Activated CD8-positive, alpha-beta T cell treated with anti-CD3 and anti-CD28 coated beads for 36 hours (primary cell): ENCODE measurements at regions not wholly inside any gene's neighbourhood (a gene's known extent, or its start where the extent isn't known, plus 50 kb on each side); places are given as distances from the start of the nearest gene placed in this dataset.

Source experiments
- ATAC-seq: fragments of 200-7000 bp; cut with Tn5 transposase; one replicate; pipeline ENCODE4 v1.10.0; 2021; ENCODE audit warnings: mild to moderate bottlenecking, moderate library complexity
- CTCF ChIA-PET: fragments of 350-600 bp; sonication (Branson Sonifier 250); formaldehyde crosslinking; loops from one replicate; lab custom pipeline; 2021; ENCODE audit warnings: antibody characterized with exemption; lab: Charles Lee
- POLR2A ChIA-PET: fragments of 350-600 bp; sonication (Branson Sonifier 250); formaldehyde crosslinking; loops from one replicate; lab custom pipeline; 2021; ENCODE audit warnings: antibody characterized with exemption; lab: Charles Lee
- DNase-seq: peaks from one replicate; pipeline ENCODE4 v3.0.0-alpha.2; 2020
- H3K27ac Mint-ChIP-seq: one replicate; pipeline ENCODE4 v1.8.0; 2021; ENCODE audit warnings: mild to moderate bottlenecking, mixed read lengths
- H3K27me3 Mint-ChIP-seq: one replicate; pipeline ENCODE4 v1.8.0; 2021; ENCODE audit warnings: mixed read lengths
- H3K36me3 Mint-ChIP-seq: one replicate; pipeline ENCODE4 v1.8.0; 2021; ENCODE audit warnings: low read depth, mixed read lengths
- H3K4me1 Mint-ChIP-seq: one replicate; pipeline ENCODE4 v1.8.0; 2021; ENCODE audit warnings: low read depth, mixed read lengths
- H3K4me3 Mint-ChIP-seq: one replicate; pipeline ENCODE4 v1.8.0; 2021; ENCODE audit warnings: mild to moderate bottlenecking, moderate library complexity, mixed read lengths
- H3K9me3 Mint-ChIP-seq: one replicate; pipeline ENCODE4 v1.8.0; 2021; ENCODE audit warnings: mixed read lengths
- CTCF ChIP-seq: fragments of 200-600 bp; IDR thresholded peaks from one replicate; pipeline ENCODE4 v1.8.0; 2022; ENCODE audit warnings: antibody characterized with exemption, mild to moderate bottlenecking
- intact Hi-C: fragments of 100-400 bp; cut with micrococcal nuclease; formaldehyde crosslinking; loops from one replicate; pipeline ENCODE4 v1.10.0; 2022

- Mint-ChIP-seq H3K27me3 (no peaks in the 10 kb centered on the region), H3K36me3 (no peaks in the 10 kb centered on the region), H3K4me3 (no peak overlapping the region), H3K4me1 (no peaks in the 10 kb centered on the region), H3K9me3 (no peaks in the 10 kb centered on the region), H3K27ac (no peak overlapping the region)
- POLR2A ChIA-PET, result no interaction called here
- CTCF ChIA-PET, result no interaction called here
- TF ChIP-seq CTCF, result no peak
- intact Hi-C loops, result no loop called here
- DNase-seq (no peak), ATAC-seq (no peak)
These were observed 124.8 kb upstream of the CHRM3 start for GRCh38 chr1:239261521-239261920.

- Mint-ChIP-seq H3K27me3 (no peaks in the 10 kb centered on the region), H3K27ac (no peak overlapping the region), H3K4me1 (no peaks in the 10 kb centered on the region), H3K4me3 (no peak overlapping the region), H3K9me3 (no peaks in the 10 kb centered on the region), H3K36me3 (no peaks in the 10 kb centered on the region)
- ATAC-seq, result no peak
- intact Hi-C loops, result no loop called here
- CTCF ChIA-PET, result no interaction called here
- DNase-seq, result no peak
- TF ChIP-seq CTCF, result no peak
- POLR2A ChIA-PET, result no interaction called here
These were observed 125.5 kb upstream of the CHRM3 start for GRCh38 chr1:239260842-239261241.

GRCh38 chr1:239255628-239256160 lies 130.7 kb upstream of the CHRM3 start:
- Mint-ChIP-seq H3K4me1 (no peaks in the 10 kb centered on the region), H3K9me3 (no peaks in the 10 kb centered on the region), H3K27ac (no peak overlapping the region), H3K27me3 (no peaks in the 10 kb centered on the region), H3K36me3 (no peaks in the 10 kb centered on the region), H3K4me3 (no peak overlapping the region)
- TF ChIP-seq CTCF, result no peak
- POLR2A ChIA-PET, result interaction anchor here (1.4 kb wide), 1 partner anchor 21 kb away, joined by 3 read pairs; no protein-coding TSS in a partner anchor
- CTCF ChIA-PET, result no interaction called here
- no peak for DNase-seq
- ATAC-seq, result no peak
- intact Hi-C loops, result no loop called here

GRCh38 chr1:239254999-239255398 lies 131.4 kb upstream of the CHRM3 start:
- no peak overlapping the region for H3K27ac Mint-ChIP-seq
- H3K4me1 Mint-ChIP-seq, result no peaks in the 10 kb centered on the region
- ATAC-seq, result no peak
- intact Hi-C loops, result no loop called here
- no peaks in the 10 kb centered on the region for H3K9me3 Mint-ChIP-seq
- CTCF ChIA-PET, result no interaction called here
- no peaks in the 10 kb centered on the region for H3K36me3 Mint-ChIP-seq
- H3K27me3 Mint-ChIP-seq, result no peaks in the 10 kb centered on the region
- POLR2A ChIA-PET, result interaction anchor here (1.4 kb wide), 1 partner anchor 20 kb away, joined by 3 read pairs; no protein-coding TSS in a partner anchor
- no peak for TF ChIP-seq CTCF
- H3K4me3 Mint-ChIP-seq, result no peak overlapping the region
- DNase-seq, result no peak

GRCh38 chr1:239253032-239253431 lies 133.3 kb upstream of the CHRM3 start:
- ATAC-seq (no peak), DNase-seq (no peak)
- Mint-ChIP-seq H3K9me3 (no peaks in the 10 kb centered on the region), H3K4me1 (no peaks in the 10 kb centered on the region), H3K36me3 (no peaks in the 10 kb centered on the region), H3K27ac (no peak overlapping the region), H3K27me3 (no peaks in the 10 kb centered on the region), H3K4me3 (no peak overlapping the region)
- no peak for TF ChIP-seq CTCF
- ChIA-PET POLR2A (interaction anchor here (0.6 kb wide), 1 partner anchor 190 kb away, joined by 4 read pairs; no protein-coding TSS in a partner anchor), CTCF (no interaction called here)
- intact Hi-C loops, result no loop called here
